ENCODE measurements at regions not wholly inside any gene's neighbourhood (a gene's known extent, or its start where the extent isn't known, plus 50 kb on each side); places are given as distances from the start of the nearest gene placed in this dataset.

GRCh38 chr15:95622843-95623242 is 707.7 kb upstream of the NR2F2 start:
- TF ChIP-seq ZFX (IDR thresholded peaks at IDR 0.05; ENCODE audit: borderline replicate concordance) (no peak), CTCF (IDR thresholded peaks at IDR 0.05) (no peak)

GRCh38 chr15:95624100-95624499 is 706.4 kb upstream of the NR2F2 start:
- no peak overlapping the region for H3K27ac ChIP-seq
- TF ChIP-seq ZFX (IDR thresholded peaks at IDR 0.05; ENCODE audit: borderline replicate concordance): no peak
- no peak for TF ChIP-seq CTCF (IDR thresholded peaks at IDR 0.05)

More at GRCh38 chr15:95622843-95623242, 707.7 kb upstream of the NR2F2 start:
- H3K27ac ChIP-seq: no peak overlapping the region

DNA sequence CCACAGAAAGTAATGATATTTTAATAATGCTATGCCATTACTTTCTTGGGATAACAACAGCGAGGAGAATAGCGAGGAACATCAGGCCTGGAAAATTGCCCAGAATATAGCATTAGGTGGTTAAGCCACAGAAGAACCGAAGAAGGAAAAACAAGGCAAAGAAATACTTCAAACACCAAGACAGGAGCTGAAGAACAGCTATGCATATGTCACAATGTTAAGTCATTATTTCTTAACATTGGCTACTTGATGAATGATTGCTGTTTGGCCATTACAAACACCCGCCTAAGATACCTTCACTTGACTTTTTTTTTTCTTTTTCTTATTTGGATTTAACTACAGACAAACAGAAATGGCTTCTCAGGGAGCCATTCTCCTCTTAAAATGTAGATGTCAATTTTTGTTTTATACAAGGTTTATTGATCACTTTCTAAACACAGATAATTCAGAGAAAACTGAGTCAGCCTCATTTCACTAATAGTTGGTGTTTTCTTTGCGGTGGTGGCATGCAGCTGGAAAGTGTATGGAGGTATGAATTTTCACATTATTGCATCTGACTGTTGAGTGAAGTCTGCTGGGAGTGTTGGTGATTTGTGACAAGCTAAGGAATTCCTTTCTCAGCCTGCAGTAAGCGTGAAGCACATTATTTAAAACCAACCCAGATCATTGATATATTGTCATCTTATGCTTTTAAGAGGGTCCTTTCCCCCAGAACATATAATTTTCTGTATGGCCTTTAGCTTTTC is 705.7 kb upstream of the NR2F2 start:
- no peak overlapping the region for H3K27ac ChIP-seq
- TF ChIP-seq CTCF (IDR thresholded peaks at IDR 0.05) (no peak), ZFX (IDR thresholded peaks at IDR 0.05; ENCODE audit: borderline replicate concordance) (no peak)

- no peak for TF ChIP-seq ZFX (IDR thresholded peaks at IDR 0.05; ENCODE audit: borderline replicate concordance)
- no peak for TF ChIP-seq CTCF (IDR thresholded peaks at IDR 0.05)
These were observed 703.8 kb upstream of the NR2F2 start for GRCh38 chr15:95626501-95627361.

GRCh38 chr15:95629503-95630168 is 700.9 kb upstream of the NR2F2 start:
- TF ChIP-seq CTCF (IDR thresholded peaks at IDR 0.05): no peak
- no peak for TF ChIP-seq ZFX (IDR thresholded peaks at IDR 0.05; ENCODE audit: borderline replicate concordance)
- peak overlapping the region; percentile 34 for H3K27ac ChIP-seq

More at GRCh38 chr15:95626501-95627361, 703.8 kb upstream of the NR2F2 start:
- no peak overlapping the region for H3K27ac ChIP-seq

DNA sequence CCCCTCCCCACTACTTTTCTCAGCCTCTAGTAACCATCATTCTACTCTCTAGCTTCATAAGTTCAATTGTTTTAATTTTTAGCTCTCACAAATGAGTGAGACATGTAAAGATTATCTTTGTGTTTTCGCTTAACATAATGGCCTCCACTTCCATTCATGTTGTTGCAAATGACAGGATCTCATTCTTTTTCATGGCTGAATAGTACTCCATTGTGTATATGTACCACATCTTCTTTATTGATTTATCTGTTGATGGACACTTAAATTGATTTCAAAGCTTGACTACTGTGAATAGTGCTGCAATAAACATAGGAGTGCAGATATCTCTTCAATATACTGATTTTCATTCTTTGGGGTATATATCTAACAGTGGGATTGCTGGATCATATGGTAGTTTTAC is 699.8 kb upstream of the NR2F2 start:
- no peak for TF ChIP-seq CTCF (IDR thresholded peaks at IDR 0.05)
- no peak for TF ChIP-seq ZFX (IDR thresholded peaks at IDR 0.05; ENCODE audit: borderline replicate concordance)
- H3K27ac ChIP-seq: no peak overlapping the region

All from 22Rv1 (cell line).